SK-N-SH (cell line): ENCODE measurements at regions not wholly inside any gene's neighbourhood (a gene's known extent, or its start where the extent isn't known, plus 50 kb on each side); places are given as distances from the start of the nearest gene placed in this dataset.

Experiments
- CTCF ChIA-PET: fragments of 300-600, 350-600 bp; formaldehyde crosslinking; extraction: SDS; loops from one replicate; lab custom pipeline; 2021; lab: Yijun Ruan, JAX
- POLR2A ChIA-PET: fragments of 350-600 bp; sonication (Branson Sonifier 250); formaldehyde crosslinking; extraction: SDS; loops from one replicate; lab custom pipeline; 2020; ENCODE audit warnings: antibody characterized with exemption, inconsistent platforms; lab: Yijun Ruan, JAX
- DNase-seq: peaks from one replicate; pipeline ENCODE4 v3.0.0; 2012
- H2AFZ ChIP-seq: fragments of 200-600 bp; sonication (generic); 2 replicates; pipeline ENCODE4 v1.8.1; 2016; ENCODE audit warnings: antibody characterized with exemption, mild to moderate bottlenecking, low read depth
- H3F3A ChIP-seq: fragments of 200-600 bp; sonication (generic); replicated peaks from 2 replicates; pipeline ENCODE3; 2016; ENCODE audit warnings: antibody characterized with exemption, mild to moderate bottlenecking; ENCODE audit not compliant: insufficient read depth
- H3K27ac ChIP-seq, 2 experiments: fragments of 200-500 bp in 1 of 2; fragments of 200-600 bp in 1 of 2; sonication (Bioruptor generic) in 1 of 2; sonication (generic), shearing (Covaris generic) in 1 of 2; 2 replicates each; pipeline versions ENCODE4 v1.5.1 to v1.6.1; 2014 to 2016; ENCODE audit warnings: low read depth in 2 of 2, inconsistent platforms in 1 of 2, low read length in 1 of 2, mild to moderate bottlenecking in 1 of 2, mixed read lengths in 1 of 2
- H3K27me3 ChIP-seq: fragments of 200-600 bp; sonication (generic), shearing (Covaris generic); 2 replicates; pipeline ENCODE4 v1.6.1; 2016; ENCODE audit warnings: mixed run types; ENCODE audit not compliant: insufficient read depth
- H3K36me3 ChIP-seq, 2 experiments: fragments of 200-500 bp in 1 of 2; fragments of 200-600 bp in 1 of 2; sonication (Bioruptor generic) in 1 of 2; sonication (generic) in 1 of 2; replicated peaks in 1 of 2; 2 replicates each; pipeline versions ENCODE3 to v1.5.1; 2014 to 2016; ENCODE audit warnings: low read length in 1 of 2, mild to moderate bottlenecking in 1 of 2; ENCODE audit not compliant: insufficient read depth in 2 of 2, control insufficient read depth in 1 of 2
- H3K4me1 ChIP-seq, 2 experiments: fragments of 200-500 bp in 1 of 2; fragments of 200-600 bp in 1 of 2; sonication (Bioruptor generic) in 1 of 2; sonication (generic), shearing (Covaris generic) in 1 of 2; 2 replicates each; pipeline versions ENCODE4 v1.5.1 to v1.6.1; 2014 to 2016; ENCODE audit warnings: low read depth in 1 of 2, low read length in 1 of 2, mixed run types in 1 of 2; ENCODE audit not compliant: insufficient read depth in 2 of 2, control insufficient read depth in 1 of 2
- H3K4me2 ChIP-seq: fragments of 200-600 bp; sonication (generic), shearing (Covaris generic); 2 replicates; pipeline ENCODE4 v1.6.1; 2017; ENCODE audit warnings: mixed run types
- H3K4me3 ChIP-seq, 2 experiments: fragments of 200-500 bp in 1 of 2; fragments of 200-600 bp in 1 of 2; sonication (Bioruptor generic) in 1 of 2; sonication (generic), shearing (Covaris generic) in 1 of 2; 2 replicates each; pipeline versions ENCODE4 v1.5.1 to v1.8.1; 2014 to 2016; ENCODE audit warnings: low read depth in 2 of 2, inconsistent platforms in 1 of 2, low read length in 1 of 2, mild to moderate bottlenecking in 1 of 2, mixed read lengths in 1 of 2, moderate library complexity in 1 of 2
- H3K79me2 ChIP-seq: fragments of 200-600 bp; sonication (generic); 2 replicates; pipeline ENCODE4 v1.8.1; 2017; ENCODE audit warnings: mild to moderate bottlenecking; ENCODE audit not compliant: insufficient read depth
- H3K9ac ChIP-seq: fragments of 200-600 bp; sonication (generic); 2 replicates; pipeline ENCODE4 v1.6.1; 2017; ENCODE audit warnings: mixed run types
- H3K9me2 ChIP-seq: fragments of 200-600 bp; sonication (generic); 2 replicates; pipeline ENCODE4 v1.6.1; 2017; ENCODE audit warnings: mixed run types
- H3K9me3 ChIP-seq: fragments of 200-600 bp; sonication (generic); 2 replicates; pipeline ENCODE4 v1.6.1; 2017; ENCODE audit warnings: mixed run types, mild to moderate bottlenecking, moderate library complexity
- H4K20me1 ChIP-seq: fragments of 200-600 bp; sonication (generic); 2 replicates; pipeline ENCODE4 v1.6.1; 2017; ENCODE audit warnings: mild to moderate bottlenecking, mixed run types; ENCODE audit not compliant: insufficient read depth
- CHD2 ChIP-seq: fragments of 150-350 bp; IDR thresholded peaks from 2 replicates; pipeline ENCODE4 v1.6.1; 2018; ENCODE audit warnings: low read length; ENCODE audit not compliant: partially characterized antibody
- ELF1 ChIP-seq: IDR thresholded peaks from 2 replicates; pipeline ENCODE4 v1.4.0; 2012
- FOSL2 ChIP-seq: IDR thresholded peaks from 2 replicates; pipeline ENCODE4 v1.4.0; 2012; ENCODE audit warnings: low read depth, mild to moderate bottlenecking, moderate library complexity, borderline replicate concordance
- FOXM1 ChIP-seq: IDR thresholded peaks from 2 replicates; pipeline ENCODE4 v1.4.0; 2012; ENCODE audit warnings: low read depth, mild to moderate bottlenecking
- GATA2 ChIP-seq: sonication (generic); formaldehyde crosslinking; IDR thresholded peaks from 2 replicates; pipeline ENCODE4 v1.5.0; 2020; ENCODE audit warnings: mild to moderate bottlenecking, missing genetic modification reagents
- JUND ChIP-seq: IDR thresholded peaks from 2 replicates; pipeline ENCODE4 v1.4.0; 2012
- MXI1 ChIP-seq: IDR thresholded peaks from 2 replicates; pipeline ENCODE4 v1.6.1; 2012; ENCODE audit warnings: mild to moderate bottlenecking, low read depth, low read length, improper control_type of control experiment
- NRF1 ChIP-seq: IDR thresholded peaks from 2 replicates; pipeline ENCODE4 v1.6.1; 2012; ENCODE audit warnings: low read depth, mild to moderate bottlenecking, low read length
- POLR2AphosphoS5 ChIP-seq: IDR thresholded peaks from 2 replicates; pipeline ENCODE4 v1.6.1; 2012; ENCODE audit warnings: low read depth, low read length
- RCOR1 ChIP-seq: fragments of 150-350 bp; IDR thresholded peaks from 2 replicates; pipeline ENCODE4 v1.6.1; 2017; ENCODE audit warnings: antibody characterized with exemption, low read length
- RXRA ChIP-seq: IDR thresholded peaks from 2 replicates; pipeline ENCODE4 v1.4.0; 2012; ENCODE audit warnings: low read depth, mild to moderate bottlenecking, borderline replicate concordance
- TAF1 ChIP-seq: IDR thresholded peaks from 2 replicates; pipeline ENCODE4 v1.6.1; 2012; ENCODE audit warnings: low read depth, mild to moderate bottlenecking, low read length, moderate library complexity, borderline replicate concordance
- TCF12 ChIP-seq: IDR thresholded peaks from 2 replicates; pipeline ENCODE4 v1.4.0; 2012
- WGBS: methylation state at CpG from one replicate; pipeline ENCODE4 v1.1.6; 2017; ENCODE audit warnings: low lambda C conversion rate; 5-methylcytosine and 5-hydroxymethylcytosine counted together
- TF ChIP-seq, protein P1 (sequence below): IDR thresholded peaks from 2 replicates; pipeline ENCODE4 v1.6.1; 2012; ENCODE audit warnings: mild to moderate bottlenecking, low read depth, low read length, moderate library complexity
- TF ChIP-seq, protein P2 (sequence below): IDR thresholded peaks from 2 replicates; pipeline ENCODE4; 2012

DNA sequence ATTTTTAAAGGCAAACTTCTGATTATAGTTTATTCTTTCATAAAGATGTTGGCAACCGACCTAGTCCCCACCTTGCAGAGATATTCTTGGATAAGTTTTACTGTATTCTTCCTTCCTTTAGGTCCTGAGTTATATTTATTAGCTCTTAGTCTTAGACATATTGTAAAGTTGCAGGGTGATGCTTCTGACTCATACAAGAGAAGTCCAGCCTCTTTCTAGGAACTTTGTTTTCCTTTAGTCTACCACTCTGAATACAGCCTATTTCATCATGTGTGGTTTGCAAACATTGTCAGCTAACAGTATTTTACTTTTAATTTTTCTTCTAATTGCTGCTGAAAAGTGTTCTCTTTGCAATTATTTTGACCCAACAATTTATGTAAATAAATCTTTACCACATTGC, 686.7 kb downstream of the COL12A1 start (continued):
- TF ChIP-seq FOXM1, result no peak
- TF ChIP-seq ELF1, result no peak
- TF ChIP-seq MXI1, result no peak
- TF ChIP-seq, protein P1, sequence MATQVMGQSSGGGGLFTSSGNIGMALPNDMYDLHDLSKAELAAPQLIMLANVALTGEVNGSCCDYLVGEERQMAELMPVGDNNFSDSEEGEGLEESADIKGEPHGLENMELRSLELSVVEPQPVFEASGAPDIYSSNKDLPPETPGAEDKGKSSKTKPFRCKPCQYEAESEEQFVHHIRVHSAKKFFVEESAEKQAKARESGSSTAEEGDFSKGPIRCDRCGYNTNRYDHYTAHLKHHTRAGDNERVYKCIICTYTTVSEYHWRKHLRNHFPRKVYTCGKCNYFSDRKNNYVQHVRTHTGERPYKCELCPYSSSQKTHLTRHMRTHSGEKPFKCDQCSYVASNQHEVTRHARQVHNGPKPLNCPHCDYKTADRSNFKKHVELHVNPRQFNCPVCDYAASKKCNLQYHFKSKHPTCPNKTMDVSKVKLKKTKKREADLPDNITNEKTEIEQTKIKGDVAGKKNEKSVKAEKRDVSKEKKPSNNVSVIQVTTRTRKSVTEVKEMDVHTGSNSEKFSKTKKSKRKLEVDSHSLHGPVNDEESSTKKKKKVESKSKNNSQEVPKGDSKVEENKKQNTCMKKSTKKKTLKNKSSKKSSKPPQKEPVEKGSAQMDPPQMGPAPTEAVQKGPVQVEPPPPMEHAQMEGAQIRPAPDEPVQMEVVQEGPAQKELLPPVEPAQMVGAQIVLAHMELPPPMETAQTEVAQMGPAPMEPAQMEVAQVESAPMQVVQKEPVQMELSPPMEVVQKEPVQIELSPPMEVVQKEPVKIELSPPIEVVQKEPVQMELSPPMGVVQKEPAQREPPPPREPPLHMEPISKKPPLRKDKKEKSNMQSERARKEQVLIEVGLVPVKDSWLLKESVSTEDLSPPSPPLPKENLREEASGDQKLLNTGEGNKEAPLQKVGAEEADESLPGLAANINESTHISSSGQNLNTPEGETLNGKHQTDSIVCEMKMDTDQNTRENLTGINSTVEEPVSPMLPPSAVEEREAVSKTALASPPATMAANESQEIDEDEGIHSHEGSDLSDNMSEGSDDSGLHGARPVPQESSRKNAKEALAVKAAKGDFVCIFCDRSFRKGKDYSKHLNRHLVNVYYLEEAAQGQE, result no peak
- TF ChIP-seq GATA2, result no peak
- no peak for TF ChIP-seq CHD2

DNA sequence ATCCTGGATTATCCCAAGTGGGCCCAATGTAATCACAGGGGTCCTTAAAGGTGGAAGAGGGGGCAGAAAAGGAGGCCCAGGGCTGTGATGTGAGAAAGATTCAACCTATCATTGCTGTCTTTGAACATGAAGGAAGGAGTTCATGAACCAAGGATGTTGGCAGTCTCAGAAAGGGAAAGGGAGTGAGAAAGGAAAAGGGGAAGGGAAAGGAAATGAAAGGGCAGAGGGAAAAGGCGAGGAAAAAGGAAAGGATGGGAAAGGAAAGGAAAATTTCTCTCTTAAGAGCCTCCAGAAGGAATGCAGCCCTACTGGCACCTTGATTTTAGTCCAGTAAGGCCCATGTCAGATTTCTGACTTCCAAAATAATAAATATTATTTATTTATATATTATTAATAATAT, 687.8 kb downstream of the COL12A1 start:
- Histone ChIP-seq H4K20me1 (no peaks in the 10 kb centered on the region), H3K9me2 (no peaks in the 10 kb centered on the region), H3K36me3 (no peaks in the 10 kb centered on the region), H3K9me3 (no peaks in the 10 kb centered on the region), H3F3A (no peaks in the 10 kb centered on the region), H3K4me2 (no peak overlapping the region), H3K27ac (no peak overlapping the region), H2AFZ (no peak overlapping the region), H3K4me1 (no peaks in the 10 kb centered on the region), H3K4me3 (no peak overlapping the region), H3K9ac (no peak overlapping the region), H3K27me3 (no peaks in the 10 kb centered on the region), H3K79me2 (no peaks in the 10 kb centered on the region)
- no peak for DNase-seq
- POLR2A ChIA-PET, result no interaction called here
- CTCF ChIA-PET, result no interaction called here
- TF ChIP-seq POLR2AphosphoS5 (no peak), RXRA (no peak), NRF1 (no peak), FOSL2 (no peak), RCOR1 (no peak), TAF1 (no peak), TCF12 (no peak), JUND (no peak)
- TF ChIP-seq, protein P2, sequence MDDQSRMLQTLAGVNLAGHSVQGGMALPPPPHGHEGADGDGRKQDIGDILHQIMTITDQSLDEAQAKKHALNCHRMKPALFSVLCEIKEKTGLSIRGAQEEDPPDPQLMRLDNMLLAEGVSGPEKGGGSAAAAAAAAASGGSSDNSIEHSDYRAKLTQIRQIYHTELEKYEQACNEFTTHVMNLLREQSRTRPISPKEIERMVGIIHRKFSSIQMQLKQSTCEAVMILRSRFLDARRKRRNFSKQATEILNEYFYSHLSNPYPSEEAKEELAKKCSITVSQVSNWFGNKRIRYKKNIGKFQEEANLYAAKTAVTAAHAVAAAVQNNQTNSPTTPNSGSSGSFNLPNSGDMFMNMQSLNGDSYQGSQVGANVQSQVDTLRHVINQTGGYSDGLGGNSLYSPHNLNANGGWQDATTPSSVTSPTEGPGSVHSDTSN, result no peak
- TF ChIP-seq, protein P1, result no peak
- 8% methylated on average over 1 of the region's 1 CpG for WGBS
